ENCODE measurements at regions not wholly inside any gene's neighbourhood (a gene's known extent, or its start where the extent isn't known, plus 50 kb on each side); places are given as distances from the start of the nearest gene placed in this dataset.

GRCh38 chr3:35393901-35394799 lies 245.2 kb upstream of the ARPP21 start:
- TF ChIP-seq GABPA (IDR thresholded peaks at IDR 0.05; ENCODE audit: low read depth) (no peak), POLR2AphosphoS5 (IDR thresholded peaks at IDR 0.05; ENCODE audit: low read depth) (no peak), CTCF (IDR thresholded peaks at IDR 0.05; ENCODE audit: insufficient read depth, low read length) (no peak), REST (IDR thresholded peaks at IDR 0.05; ENCODE audit: insufficient replicate concordance, low read depth) (no peak), SPI1 (IDR thresholded peaks at IDR 0.05; ENCODE audit: borderline replicate concordance, low read depth) (no peak)
- no peak for DNase-seq (ENCODE audit: low read depth in 1 of 2, low spot score in 1 of 2)
- H3K4me3 ChIP-seq (replicated peaks; ENCODE audit: insufficient read depth, low read length), result no peak overlapping the region
- no peak overlapping the region for H3K27ac ChIP-seq (replicated peaks)
- H3K27me3 ChIP-seq (ENCODE audit: insufficient read depth, poor library complexity, severe bottlenecking), result no peaks in the 10 kb centered on the region

- TF ChIP-seq SPI1 (IDR thresholded peaks at IDR 0.05; ENCODE audit: borderline replicate concordance, low read depth), result no peak
- TF ChIP-seq CTCF (IDR thresholded peaks at IDR 0.05; ENCODE audit: insufficient read depth, low read length), result no peak
- TF ChIP-seq REST (IDR thresholded peaks at IDR 0.05; ENCODE audit: insufficient replicate concordance, low read depth), result no peak
- no peak for TF ChIP-seq POLR2AphosphoS5 (IDR thresholded peaks at IDR 0.05; ENCODE audit: low read depth)
- no peak for TF ChIP-seq GABPA (IDR thresholded peaks at IDR 0.05; ENCODE audit: low read depth)
These were observed 244.4 kb upstream of the ARPP21 start for GRCh38 chr3:35394905-35395304.

GRCh38 chr3:35401671-35402070 lies 237.7 kb upstream of the ARPP21 start:
- Histone ChIP-seq H3K4me3 (replicated peaks; ENCODE audit: insufficient read depth, low read length) (no peak overlapping the region), H3K27ac (replicated peaks) (no peak overlapping the region), H3K27me3 (ENCODE audit: insufficient read depth, poor library complexity, severe bottlenecking) (no peaks in the 10 kb centered on the region)
- no peak for TF ChIP-seq SPI1 (IDR thresholded peaks at IDR 0.05; ENCODE audit: borderline replicate concordance, low read depth)
- TF ChIP-seq POLR2AphosphoS5 (IDR thresholded peaks at IDR 0.05; ENCODE audit: low read depth), result no peak
- TF ChIP-seq REST (IDR thresholded peaks at IDR 0.05; ENCODE audit: insufficient replicate concordance, low read depth), result no peak
- TF ChIP-seq CTCF (IDR thresholded peaks at IDR 0.05; ENCODE audit: insufficient read depth, low read length), result no peak
- no peak for TF ChIP-seq GABPA (IDR thresholded peaks at IDR 0.05; ENCODE audit: low read depth)
- DNase-seq (ENCODE audit: low read depth in 1 of 2, low spot score in 1 of 2), result no peak

More at GRCh38 chr3:35394905-35395304, 244.4 kb upstream of the ARPP21 start:
- Histone ChIP-seq H3K27me3 (ENCODE audit: insufficient read depth, poor library complexity, severe bottlenecking) (no peaks in the 10 kb centered on the region), H3K27ac (replicated peaks) (no peak overlapping the region), H3K4me3 (replicated peaks; ENCODE audit: insufficient read depth, low read length) (no peak overlapping the region)
- DNase-seq (ENCODE audit: low read depth in 1 of 2, low spot score in 1 of 2), result no peak

All from HL-60 (cell line).